GM19395 (cell line): ENCODE measurements at regions not wholly inside any gene's neighbourhood (a gene's known extent, or its start where the extent isn't known, plus 50 kb on each side); places are given as distances from the start of the nearest gene placed in this dataset.
"Not testable (repeated sequence)": the region's sequence is repeated elsewhere in the genome, so short reads cannot be mapped to it uniquely, and the experiment has no call there.

Experiments
- ATAC-seq: cut with Tn5 transposase; IDR thresholded peaks from one replicate; pipeline ENCODE4 v1.9.1; 2021; ENCODE audit warnings: mild to moderate bottlenecking, moderate library complexity; ENCODE audit not compliant: unreplicated experiment

DNA sequence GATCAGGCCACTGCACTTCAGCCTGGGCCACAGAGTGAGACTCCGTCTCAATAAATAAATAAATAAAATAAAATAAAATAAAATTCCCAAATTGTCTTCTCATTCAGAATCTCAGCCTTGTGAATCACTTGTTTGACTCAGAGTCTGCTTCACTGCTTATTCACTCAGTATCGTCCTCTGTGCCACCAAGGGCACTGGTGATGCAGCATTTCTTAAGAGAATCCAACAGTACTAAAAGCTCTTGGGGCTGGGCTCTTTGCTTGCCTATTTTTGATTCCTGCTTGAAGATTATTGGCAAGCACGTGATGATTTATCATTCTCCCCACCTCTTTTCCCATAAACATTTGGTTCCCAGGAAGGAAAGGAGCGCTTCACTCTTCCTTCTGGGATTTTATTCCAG lies 54.8 kb upstream of the HMGB1 start:
- ATAC-seq = no peak

DNA sequence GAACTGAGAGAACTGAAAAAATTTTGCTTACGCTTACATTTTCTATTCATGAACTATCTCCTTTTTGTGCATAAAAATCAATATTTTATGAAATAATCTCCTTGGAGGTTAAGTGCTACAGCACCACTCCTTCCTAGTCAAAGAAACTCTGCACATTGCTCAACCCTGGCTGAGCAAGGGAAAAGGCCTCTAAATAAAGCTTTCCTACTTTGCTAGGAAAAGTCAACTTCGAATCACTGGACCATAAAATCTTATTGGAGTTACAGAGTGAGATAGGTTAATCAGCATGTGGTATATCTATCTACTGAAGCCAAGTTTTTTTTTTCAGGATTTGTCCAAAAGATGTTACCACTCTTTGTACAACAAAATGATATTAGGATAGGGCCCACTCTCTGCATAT lies 57.5 kb upstream of the HMGB1 start:
- no peak for ATAC-seq

DNA sequence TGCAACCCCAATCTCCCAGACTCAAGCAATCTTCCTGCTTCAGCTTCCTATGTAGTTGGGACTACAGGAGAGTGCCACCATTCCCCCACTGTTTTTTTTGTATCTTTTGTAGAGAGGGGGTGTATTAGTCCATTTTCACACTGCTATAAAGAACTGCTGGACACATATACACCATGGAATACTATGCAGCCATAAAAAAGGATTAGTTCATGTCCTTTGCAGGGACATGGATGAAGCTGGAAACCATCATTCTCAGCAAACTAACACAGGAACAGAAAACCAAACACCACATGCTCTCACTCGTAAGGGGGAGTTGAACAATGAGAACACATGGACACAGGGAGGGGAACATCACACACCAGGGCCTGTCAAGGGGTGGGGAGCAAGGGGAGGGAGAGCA lies 58.1 kb upstream of the HMGB1 start:
- ATAC-seq = not testable (repeated sequence)

DNA sequence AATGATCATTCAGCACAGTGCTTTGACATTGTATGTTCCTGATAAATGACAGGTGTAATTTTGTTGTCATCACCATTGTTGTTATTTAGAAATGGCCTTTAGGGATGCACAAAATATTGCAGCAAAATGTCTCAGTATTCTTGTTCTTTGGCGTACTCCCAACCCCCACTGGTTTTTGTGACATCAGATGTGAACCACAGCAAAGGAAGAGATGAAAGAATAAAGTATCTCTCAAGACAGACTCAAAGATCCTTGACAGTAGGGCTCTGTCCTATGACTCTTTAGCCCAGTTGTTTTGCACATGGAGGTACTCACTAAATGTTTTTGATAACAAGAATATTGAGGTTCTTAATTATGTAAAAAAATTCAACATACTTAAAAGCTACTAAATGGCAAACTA lies 59.5 kb upstream of the HMGB1 start:
- ATAC-seq = not testable (repeated sequence)

DNA sequence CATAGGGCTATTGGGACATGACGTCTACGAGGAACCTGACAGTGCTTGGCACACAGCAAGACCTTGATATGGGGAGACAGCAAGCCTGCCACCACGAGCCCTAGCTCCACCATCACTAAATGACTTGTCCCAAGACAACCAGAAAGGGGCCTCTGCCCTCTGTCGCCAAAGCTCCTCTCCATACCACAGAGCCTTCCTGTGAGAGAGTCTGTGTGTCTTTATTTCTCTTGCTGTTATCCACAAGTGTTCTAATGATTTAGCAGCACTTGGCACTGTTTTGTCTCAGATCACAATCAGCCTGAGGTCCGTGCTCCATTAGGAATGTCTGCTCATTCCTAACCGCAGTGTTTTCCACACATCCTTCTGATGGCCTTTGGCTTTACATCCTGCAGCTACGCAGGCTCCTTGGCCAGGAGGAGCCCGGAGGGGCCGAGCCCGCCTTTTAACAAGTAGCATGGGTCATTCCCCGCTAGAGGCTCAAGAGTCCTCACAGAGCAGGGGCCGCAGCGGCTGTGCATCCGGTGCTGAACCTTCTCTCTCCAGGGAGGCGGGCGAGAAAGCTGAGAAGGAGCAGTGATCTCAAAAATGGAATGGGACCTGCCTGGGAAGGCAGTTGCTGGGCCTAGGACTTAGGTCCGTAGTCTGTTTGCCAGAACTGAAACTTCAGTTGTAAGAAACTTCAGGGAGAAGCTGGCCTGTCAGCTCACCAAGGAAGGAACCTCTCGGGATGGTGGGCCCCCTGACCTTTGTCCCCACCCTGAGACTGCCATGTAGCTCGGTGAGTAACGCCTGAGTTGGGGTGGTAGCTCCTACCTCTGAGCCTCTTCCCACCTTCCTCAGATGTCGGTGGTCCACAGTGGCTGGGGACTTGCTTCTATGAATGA lies 61.1 kb upstream of the HMGB1 start:
- ATAC-seq = no peak

DNA sequence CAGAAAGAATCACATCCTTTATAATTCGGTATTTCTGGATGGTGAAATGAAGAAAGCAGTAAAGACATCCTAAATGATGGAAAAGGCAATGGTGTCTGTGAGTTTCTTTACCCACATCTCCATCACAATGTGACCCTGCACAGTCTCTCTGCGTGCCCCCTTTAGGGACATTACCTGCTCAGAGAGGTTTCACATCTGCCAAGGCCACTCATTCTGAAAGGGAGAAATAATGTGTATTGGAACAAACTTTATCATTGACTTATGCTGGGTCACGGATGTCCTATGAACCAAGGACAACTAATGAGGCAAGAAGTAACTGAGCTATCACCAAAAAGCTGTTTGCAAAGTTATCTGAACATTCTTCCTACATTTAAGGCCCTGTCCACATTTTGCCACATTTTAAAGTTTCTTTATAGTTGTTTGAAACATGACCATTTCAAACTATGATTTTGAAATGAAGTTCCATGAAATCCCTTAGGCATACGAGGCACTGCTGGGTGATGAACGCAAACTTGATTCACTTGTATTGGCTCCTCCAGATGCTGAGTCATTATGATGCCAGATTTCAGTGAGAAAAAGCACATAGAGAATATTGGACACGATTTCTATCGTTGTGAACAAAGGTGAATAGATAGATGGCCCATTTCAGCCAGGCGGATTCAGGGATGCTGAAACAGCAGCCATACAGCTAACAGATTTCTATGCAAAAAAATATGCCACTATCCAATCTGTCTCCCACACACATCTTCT lies 63.5 kb upstream of the HMGB1 start:
- peak; percentile 72 for ATAC-seq

DNA sequence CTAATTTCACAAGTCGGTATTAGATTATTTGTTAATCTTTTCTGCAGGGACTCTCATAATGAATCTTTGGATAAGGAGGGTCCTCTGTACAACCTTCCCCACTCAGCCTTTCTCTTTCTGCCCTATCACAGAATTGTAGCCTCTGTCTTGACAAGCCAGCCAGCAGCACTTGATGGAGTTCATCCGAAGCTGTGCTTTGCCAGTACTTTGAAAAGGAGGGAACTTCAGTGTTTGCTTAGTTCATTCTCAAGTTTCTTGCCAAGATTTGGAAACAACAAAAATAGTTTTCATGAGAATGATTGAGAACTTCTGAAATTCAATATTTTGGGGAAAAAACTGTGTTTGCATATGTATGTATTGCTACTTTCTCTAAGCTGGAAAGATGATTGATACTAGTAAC lies 69.3 kb upstream of the HMGB1 start:
- ATAC-seq = no peak

DNA sequence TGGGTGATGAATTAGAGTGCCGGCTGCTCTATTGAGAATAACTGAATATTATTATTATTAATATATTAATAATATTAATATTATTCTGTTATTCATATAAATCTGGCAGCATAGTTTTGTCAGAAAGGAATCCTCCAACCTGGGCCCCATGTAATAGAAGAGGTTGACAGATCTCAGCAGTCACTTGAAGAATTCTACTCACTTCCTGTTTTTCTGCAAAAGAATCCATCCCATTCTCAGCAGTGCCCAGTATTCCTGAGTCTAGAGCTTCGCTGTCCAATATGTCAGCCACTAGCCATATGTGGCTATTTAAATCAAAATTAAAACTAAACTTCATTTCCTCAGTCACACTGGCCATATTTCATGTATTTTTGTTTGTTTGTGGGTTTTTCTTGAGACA lies 72.4 kb upstream of the USPL1 start:
- no peak for ATAC-seq

DNA sequence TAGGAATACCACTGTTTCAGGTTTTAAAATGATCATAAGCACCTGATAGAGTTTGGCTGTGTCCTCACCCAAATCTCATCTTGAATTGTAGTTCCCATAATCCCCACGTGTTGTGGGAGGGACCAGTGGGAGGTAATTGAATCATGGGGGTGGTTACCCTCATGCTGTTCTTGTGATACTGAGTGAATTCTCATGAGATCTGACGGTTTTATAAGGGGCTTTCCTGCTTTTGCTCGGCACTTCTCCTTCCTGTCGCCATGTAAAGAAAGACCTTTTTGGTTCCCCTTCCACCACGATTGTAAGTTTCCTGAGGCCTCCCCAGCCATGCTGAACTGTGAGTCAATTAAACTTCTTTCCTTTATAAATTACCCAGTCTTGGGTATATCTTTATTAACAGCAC lies 69.7 kb upstream of the USPL1 start:
- ATAC-seq = not testable (repeated sequence)

DNA sequence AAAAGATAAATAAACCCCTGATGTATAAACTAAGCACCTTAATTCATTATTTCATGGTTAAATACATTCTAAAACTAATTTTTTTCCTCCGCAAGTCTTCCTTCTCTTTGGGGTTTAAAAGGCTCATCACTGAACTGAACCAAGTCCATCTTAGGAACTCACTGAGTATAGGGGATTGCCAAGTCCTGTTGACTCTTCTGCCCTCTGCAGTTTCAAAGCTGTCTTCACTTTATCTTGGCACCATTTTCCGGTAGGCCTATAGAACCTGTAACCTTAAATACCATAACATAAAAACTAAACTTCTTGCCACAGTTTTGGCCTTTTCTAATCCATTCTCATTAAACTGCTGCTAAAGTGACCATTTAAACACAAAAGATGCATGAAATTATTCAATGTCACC lies 66.5 kb upstream of the USPL1 start:
- ATAC-seq = no peak

DNA sequence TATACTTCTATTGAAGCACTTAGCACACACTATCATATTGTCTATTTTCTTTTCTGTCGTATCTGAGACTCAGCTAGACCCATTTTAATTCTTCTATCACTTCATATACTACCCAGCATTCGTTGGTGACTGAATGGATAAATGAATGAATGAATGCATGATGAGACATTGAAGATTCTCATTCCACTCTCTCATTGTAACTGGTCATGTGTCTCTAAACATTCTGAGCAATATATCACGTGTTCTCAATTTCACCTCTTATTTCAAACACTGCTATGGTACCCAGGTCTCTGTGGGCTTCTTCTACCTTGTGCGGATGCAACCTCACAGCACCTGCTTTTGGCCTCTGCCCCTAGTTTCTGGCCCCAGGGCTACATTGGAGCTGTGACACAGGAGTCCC lies 65.2 kb upstream of the USPL1 start:
- ATAC-seq = no peak

DNA sequence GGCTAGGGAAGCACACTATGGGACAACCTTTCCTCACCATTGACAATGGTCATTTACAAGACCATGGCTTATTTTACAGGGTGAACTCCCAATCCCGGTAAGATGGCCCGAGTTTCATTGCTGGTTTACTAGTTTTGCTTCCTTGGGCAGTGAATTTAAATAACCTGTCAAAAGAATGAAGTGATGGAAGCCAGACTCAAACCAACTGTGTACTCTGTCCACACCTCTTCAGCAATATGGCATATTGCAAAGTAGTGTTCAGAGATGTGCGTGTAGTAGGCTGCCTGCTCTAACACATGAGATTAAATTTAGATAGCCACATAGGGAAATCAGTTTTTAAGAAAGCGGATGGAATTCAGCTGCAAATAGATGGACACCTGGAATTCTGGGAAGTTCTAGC lies 58.4 kb upstream of the USPL1 start:
- no peak for ATAC-seq

DNA sequence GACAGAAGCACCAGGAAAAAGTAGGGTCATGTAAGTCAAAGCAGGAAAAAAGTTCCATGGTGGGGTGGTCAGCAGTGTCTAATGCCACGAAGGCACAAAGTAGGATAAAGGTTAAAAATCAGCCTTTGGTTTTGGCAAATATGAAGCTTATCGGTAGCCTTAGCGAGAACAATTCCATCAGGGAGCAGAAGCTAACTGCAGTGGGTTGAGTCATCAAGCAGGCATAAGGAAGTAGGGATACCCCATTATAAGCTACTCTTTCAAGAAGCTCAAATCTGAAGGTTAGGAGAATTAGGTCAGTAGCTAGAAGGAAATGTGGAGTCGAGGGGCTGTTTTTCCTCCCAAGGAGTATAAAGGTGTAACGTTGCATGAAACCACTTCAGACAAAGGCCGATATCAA lies 57.5 kb upstream of the USPL1 start:
- ATAC-seq = no peak

DNA sequence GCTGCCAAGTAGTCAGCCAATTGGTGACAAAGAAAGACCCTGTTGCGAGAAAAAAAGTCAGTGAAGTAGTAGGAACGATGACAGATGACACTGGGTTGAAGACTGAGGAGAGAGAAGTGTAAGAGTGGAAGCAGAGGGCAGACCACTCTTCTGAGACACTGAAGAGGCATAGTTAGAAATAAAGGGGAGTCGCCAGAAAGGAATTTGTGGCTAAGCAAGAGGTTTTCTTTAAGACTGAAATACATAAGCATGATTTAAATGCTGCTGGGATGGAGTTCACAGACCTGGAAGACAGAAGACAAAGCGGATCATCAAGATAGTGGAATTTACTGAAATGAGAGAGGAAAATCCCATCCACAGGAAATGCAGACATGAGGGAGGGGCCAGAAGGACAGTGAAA lies 56.2 kb upstream of the USPL1 start:
- no peak for ATAC-seq

DNA sequence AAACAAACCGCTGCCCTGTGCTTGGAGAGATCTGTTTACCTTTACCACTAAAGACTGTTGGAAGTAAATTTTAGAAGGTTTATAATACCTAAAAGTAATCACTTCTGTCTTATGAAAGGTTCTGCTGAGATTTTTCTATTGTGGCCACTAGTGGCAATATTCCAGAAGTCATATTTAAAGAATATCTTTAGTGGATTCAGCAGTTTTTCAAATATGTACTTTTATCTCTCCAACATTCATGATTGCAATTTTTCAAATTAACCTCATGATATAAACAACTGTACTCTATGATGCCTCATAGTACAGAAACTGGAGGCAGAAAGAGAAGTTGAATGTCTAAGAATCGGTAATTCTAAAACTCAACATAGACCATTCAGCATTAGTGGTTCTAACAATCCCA lies 53.2 kb upstream of the USPL1 start:
- no peak for ATAC-seq

DNA sequence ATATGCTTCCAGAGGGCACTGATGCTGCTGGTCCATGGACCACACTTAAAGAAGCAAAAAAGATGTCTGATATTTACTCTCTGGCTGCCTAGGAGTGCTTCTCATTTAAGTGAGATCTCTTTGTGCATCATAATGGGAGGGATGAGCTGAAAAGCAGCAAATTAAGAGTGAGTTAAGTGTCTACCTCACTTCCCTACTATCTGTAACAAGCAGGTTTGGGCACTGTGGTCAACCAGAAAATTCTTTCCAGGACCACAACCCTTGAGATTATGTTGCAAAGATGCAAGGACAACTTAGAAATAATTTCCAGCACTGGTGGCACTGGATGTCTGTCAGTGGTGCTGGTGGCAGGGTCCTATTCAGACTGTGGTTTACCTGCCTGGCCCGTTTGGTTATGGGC lies 52.1 kb upstream of the USPL1 start:
- ATAC-seq = no peak

DNA sequence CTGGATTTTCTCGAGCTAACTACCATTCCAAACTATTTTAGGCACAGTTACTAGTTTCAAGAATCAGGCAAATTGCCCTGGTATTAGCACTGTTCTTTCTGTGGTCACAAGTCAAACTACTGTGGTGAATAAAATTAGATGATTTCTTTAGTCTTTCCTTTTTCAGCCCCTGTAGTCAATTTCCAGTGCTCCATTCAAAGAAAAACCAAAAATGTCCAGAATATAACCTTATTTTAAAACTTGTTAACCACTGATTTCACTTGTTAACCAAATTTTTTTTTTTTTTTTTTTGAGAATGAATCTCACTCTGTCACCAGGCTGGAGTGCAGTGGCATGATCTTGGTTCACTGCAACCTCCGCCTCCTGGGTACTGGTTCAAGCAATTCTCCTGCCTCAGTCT lies 50.6 kb upstream of the USPL1 start:
- no peak for ATAC-seq
